NCI-H524 treated with DMSO at 0.1 percent for 48 hours (cell line): ENCODE measurements at regions not wholly inside any gene's neighbourhood (a gene's known extent, or its start where the extent isn't known, plus 50 kb on each side); places are given as distances from the start of the nearest gene placed in this dataset.
"Not testable (repeated sequence)": the region's sequence is repeated elsewhere in the genome, so short reads cannot be mapped to it uniquely, and the experiment has no call there.

Source experiments
- DNase-seq: peaks from one replicate; lab custom pipeline; 2025; lab: John Stamatoyannopoulos, UW

- DNase-seq: peak; percentile 82
Measured at GRCh38 chr4:131337936-131338335, 1811.2 kb upstream of the PCDH10 start.

- no peak for DNase-seq
Measured at GRCh38 chr4:131339137-131339536, 1810.0 kb upstream of the PCDH10 start.

GRCh38 chr4:131344761-131345160 lies 1804.3 kb upstream of the PCDH10 start:
- DNase-seq: no peak

- no peak for DNase-seq
Measured at GRCh38 chr4:131347816-131348215, 1801.3 kb upstream of the PCDH10 start.

- DNase-seq: no peak
Measured at GRCh38 chr4:131348263-131348662, 1800.8 kb upstream of the PCDH10 start.

- DNase-seq: not testable (repeated sequence)
Measured at GRCh38 chr4:131352371-131352770, 1796.7 kb upstream of the PCDH10 start.

- no peak for DNase-seq
Measured at GRCh38 chr4:131366714-131367113, 1782.4 kb upstream of the PCDH10 start.

GRCh38 chr4:131367441-131367840 lies 1781.7 kb upstream of the PCDH10 start:
- DNase-seq: no peak

GRCh38 chr4:131370846-131371245 lies 1778.2 kb upstream of the PCDH10 start:
- no peak for DNase-seq

GRCh38 chr4:131381055-131381454 lies 1768.0 kb upstream of the PCDH10 start:
- no peak for DNase-seq

- no peak for DNase-seq
Measured at GRCh38 chr4:131382839-131383238, 1766.3 kb upstream of the PCDH10 start.

- no peak for DNase-seq
Measured at GRCh38 chr4:131388277-131388676, 1760.8 kb upstream of the PCDH10 start.

GRCh38 chr4:131408102-131408501 lies 1741.0 kb upstream of the PCDH10 start:
- no peak for DNase-seq

GRCh38 chr4:131411393-131411792 lies 1737.7 kb upstream of the PCDH10 start:
- no peak for DNase-seq

- DNase-seq: no peak
Measured at GRCh38 chr4:131419147-131419546, 1729.9 kb upstream of the PCDH10 start.

- no peak for DNase-seq
Measured at GRCh38 chr4:131426023-131426758, 1722.9 kb upstream of the PCDH10 start.

GRCh38 chr4:131427000-131427399 lies 1722.1 kb upstream of the PCDH10 start:
- DNase-seq: no peak

- DNase-seq: no peak
Measured at GRCh38 chr4:131430302-131430701, 1718.8 kb upstream of the PCDH10 start.

- no peak for DNase-seq
Measured at GRCh38 chr4:131441004-131441688, 1707.9 kb upstream of the PCDH10 start.

GRCh38 chr4:131447883-131448282 lies 1701.2 kb upstream of the PCDH10 start:
- no peak for DNase-seq

GRCh38 chr4:131450572-131451209 lies 1698.4 kb upstream of the PCDH10 start:
- DNase-seq: no peak

- no peak for DNase-seq
Measured at GRCh38 chr4:131459430-131460101, 1689.5 kb upstream of the PCDH10 start.

- DNase-seq: no peak
Measured at GRCh38 chr4:131470360-131470759, 1678.7 kb upstream of the PCDH10 start.
